GM10248 (cell line): ENCODE measurements at regions not wholly inside any gene's neighbourhood (a gene's known extent, or its start where the extent isn't known, plus 50 kb on each side); places are given as distances from the start of the nearest gene placed in this dataset.

Source experiments
- CTCF ChIA-PET: fragments of 300-600 bp; sonication (Branson Sonifier 250); formaldehyde crosslinking; extraction: SDS; loops from one replicate; lab custom pipeline; 2021; ENCODE audit warnings: antibody characterized with exemption; lab: Yijun Ruan, JAX
- POLR2A ChIA-PET: fragments of 350-650 bp; sonication (Branson Sonifier 250); formaldehyde crosslinking; extraction: SDS; loops from one replicate; lab custom pipeline; 2020; ENCODE audit warnings: antibody characterized with exemption; lab: Yijun Ruan, JAX
- DNase-seq: peaks from one replicate; pipeline ENCODE4 v3.0.0; 2012; ENCODE audit errors: extremely low spot score
- CTCF ChIP-seq: IDR thresholded peaks from 2 replicates; pipeline ENCODE4 v1.5.1; 2012; ENCODE audit warnings: mild to moderate bottlenecking, low read depth; ENCODE audit errors: extremely low read depth, missing control alignments, control extremely low read depth

- TF ChIP-seq CTCF, result no peak
- ChIA-PET POLR2A (no interaction called here), CTCF (no interaction called here)
- DNase-seq, result no peak
Measured at GRCh38 chr22:48574776-48575617, 1252.7 kb downstream of the BRD1 start.

GRCh38 chr22:48573766-48574165 is 1253.9 kb downstream of the BRD1 start:
- ChIA-PET CTCF (no interaction called here), POLR2A (no interaction called here)
- no peak for DNase-seq
- TF ChIP-seq CTCF, result no peak

GRCh38 chr22:48572951-48573350 is 1254.7 kb downstream of the BRD1 start:
- TF ChIP-seq CTCF, result no peak
- CTCF ChIA-PET, result no interaction called here

GRCh38 chr22:48570912-48571311 is 1256.8 kb downstream of the BRD1 start:
- DNase-seq, result no peak
- CTCF ChIA-PET, result no interaction called here
- POLR2A ChIA-PET, result no interaction called here

More at GRCh38 chr22:48572951-48573350, 1254.7 kb downstream of the BRD1 start:
- no peak for DNase-seq
- POLR2A ChIA-PET, result no interaction called here

GRCh38 chr22:48569476-48570233 is 1258.0 kb downstream of the BRD1 start:
- TF ChIP-seq CTCF, result no peak
- DNase-seq, result no peak
- ChIA-PET POLR2A (no interaction called here), CTCF (no interaction called here)

More at GRCh38 chr22:48570912-48571311, 1256.8 kb downstream of the BRD1 start:
- no peak for TF ChIP-seq CTCF

- no peak for TF ChIP-seq CTCF
- no peak for DNase-seq
- ChIA-PET CTCF (no interaction called here), POLR2A (no interaction called here)
Measured at GRCh38 chr22:48568736-48569330, 1258.8 kb downstream of the BRD1 start.
